OCI-LY1 (cell line): ENCODE measurements at regions not wholly inside any gene's neighbourhood (a gene's known extent, or its start where the extent isn't known, plus 50 kb on each side); places are given as distances from the start of the nearest gene placed in this dataset.

Experiments
- EZH2 ChIP-seq: fragments of 200-600 bp; sonication (generic), shearing (Covaris generic); IDR thresholded peaks from 2 replicates; pipeline ENCODE4 v1.8.0; 2017; ENCODE audit warnings: borderline replicate concordance, mixed run types, mild to moderate bottlenecking, antibody characterized with exemption, low read length, moderate library complexity, mixed read lengths
- TF ChIP-seq, protein P1 (sequence below): fragments of 200-600 bp; sonication (generic), shearing (Covaris generic); IDR thresholded peaks from 2 replicates; pipeline ENCODE4 v1.5.1; 2017; ENCODE audit warnings: mild to moderate bottlenecking, antibody characterized with exemption, low read length, moderate library complexity, mixed read lengths

DNA sequence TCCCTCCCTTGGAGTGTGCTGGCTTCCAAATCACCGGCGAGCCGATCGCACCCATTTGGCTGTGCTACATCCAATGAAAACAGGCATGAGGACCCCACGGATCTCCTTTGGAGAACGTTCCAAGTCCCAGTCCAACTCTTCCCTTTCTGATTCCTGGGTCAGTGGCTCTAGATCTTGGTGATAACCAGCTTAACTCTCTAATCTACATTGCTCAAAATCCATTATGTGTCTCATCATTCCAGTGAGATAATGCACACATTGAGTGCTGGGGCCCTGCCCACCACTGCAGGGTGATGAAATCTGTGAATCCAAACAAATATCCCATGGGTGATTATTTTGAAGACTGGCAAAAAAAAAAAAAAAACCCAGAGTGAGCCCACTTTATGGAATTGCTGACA lies 232.7 kb upstream of the COPS8 start:
- TF ChIP-seq, protein P1, sequence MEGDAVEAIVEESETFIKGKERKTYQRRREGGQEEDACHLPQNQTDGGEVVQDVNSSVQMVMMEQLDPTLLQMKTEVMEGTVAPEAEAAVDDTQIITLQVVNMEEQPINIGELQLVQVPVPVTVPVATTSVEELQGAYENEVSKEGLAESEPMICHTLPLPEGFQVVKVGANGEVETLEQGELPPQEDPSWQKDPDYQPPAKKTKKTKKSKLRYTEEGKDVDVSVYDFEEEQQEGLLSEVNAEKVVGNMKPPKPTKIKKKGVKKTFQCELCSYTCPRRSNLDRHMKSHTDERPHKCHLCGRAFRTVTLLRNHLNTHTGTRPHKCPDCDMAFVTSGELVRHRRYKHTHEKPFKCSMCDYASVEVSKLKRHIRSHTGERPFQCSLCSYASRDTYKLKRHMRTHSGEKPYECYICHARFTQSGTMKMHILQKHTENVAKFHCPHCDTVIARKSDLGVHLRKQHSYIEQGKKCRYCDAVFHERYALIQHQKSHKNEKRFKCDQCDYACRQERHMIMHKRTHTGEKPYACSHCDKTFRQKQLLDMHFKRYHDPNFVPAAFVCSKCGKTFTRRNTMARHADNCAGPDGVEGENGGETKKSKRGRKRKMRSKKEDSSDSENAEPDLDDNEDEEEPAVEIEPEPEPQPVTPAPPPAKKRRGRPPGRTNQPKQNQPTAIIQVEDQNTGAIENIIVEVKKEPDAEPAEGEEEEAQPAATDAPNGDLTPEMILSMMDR = no peak
- TF ChIP-seq EZH2 = no peak
